Nephron progenitor cell (in vitro differentiated cells): ENCODE measurements at regions not wholly inside any gene's neighbourhood (a gene's known extent, or its start where the extent isn't known, plus 50 kb on each side); places are given as distances from the start of the nearest gene placed in this dataset.
A peak's percentile ranks its signal among the peaks of the same experiment; 100 is the strongest.

Source experiments
- DNase-seq: peaks from one replicate; pipeline ENCODE4 v3.0.0; 2021
- H3K27ac Mint-ChIP-seq: 2 replicates; pipeline ENCODE4 v1.8.0; 2021; ENCODE audit warnings: mild to moderate bottlenecking, moderate library complexity, mixed read lengths
- H3K27me3 Mint-ChIP-seq: 2 replicates; pipeline ENCODE4 v1.8.0; 2021; ENCODE audit warnings: mild to moderate bottlenecking, low read depth, mixed read lengths; ENCODE audit not compliant: poor library complexity
- H3K36me3 Mint-ChIP-seq: 2 replicates; pipeline ENCODE4 v1.8.0; 2021; ENCODE audit warnings: low read depth, mixed read lengths
- H3K4me1 Mint-ChIP-seq: 2 replicates; pipeline ENCODE4 v1.8.0; 2021; ENCODE audit warnings: mixed read lengths
- H3K4me3 Mint-ChIP-seq: 2 replicates; pipeline ENCODE4 v1.8.0; 2021; ENCODE audit warnings: mild to moderate bottlenecking, moderate library complexity, mixed read lengths
- H3K9me3 Mint-ChIP-seq: 2 replicates; pipeline ENCODE4 v1.8.0; 2021; ENCODE audit warnings: mild to moderate bottlenecking, moderate library complexity, mixed read lengths
- TF ChIP-seq, protein P1 (sequence below): fragments of 200-600 bp; sonication (generic); IDR thresholded peaks from 2 replicates; pipeline ENCODE4 v1.5.0; 2021; ENCODE audit warnings: antibody characterized with exemption

DNA sequence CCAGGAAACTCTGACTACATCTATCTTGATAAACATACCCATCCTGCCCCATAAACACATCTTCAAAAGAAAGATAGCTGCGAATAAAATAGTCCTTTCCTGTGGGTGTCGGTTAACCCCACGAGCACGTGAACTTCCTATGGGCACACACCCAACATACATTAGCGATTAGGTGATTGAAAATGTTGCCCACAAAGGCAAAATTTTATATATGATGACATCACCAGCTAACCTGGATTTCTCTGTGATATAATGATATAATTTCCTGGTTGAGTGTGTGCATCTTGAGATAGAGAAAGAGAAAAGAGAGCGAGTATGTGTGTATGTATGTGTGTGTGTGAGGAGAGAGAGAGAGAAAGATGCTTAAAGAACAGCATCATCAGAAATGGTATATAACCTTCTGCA, 296.1 kb downstream of the PTPRC start:
- no peaks in the 10 kb centered on the region for H3K36me3 Mint-ChIP-seq
- H3K4me3 Mint-ChIP-seq, result no peak overlapping the region
- TF ChIP-seq, protein P1, sequence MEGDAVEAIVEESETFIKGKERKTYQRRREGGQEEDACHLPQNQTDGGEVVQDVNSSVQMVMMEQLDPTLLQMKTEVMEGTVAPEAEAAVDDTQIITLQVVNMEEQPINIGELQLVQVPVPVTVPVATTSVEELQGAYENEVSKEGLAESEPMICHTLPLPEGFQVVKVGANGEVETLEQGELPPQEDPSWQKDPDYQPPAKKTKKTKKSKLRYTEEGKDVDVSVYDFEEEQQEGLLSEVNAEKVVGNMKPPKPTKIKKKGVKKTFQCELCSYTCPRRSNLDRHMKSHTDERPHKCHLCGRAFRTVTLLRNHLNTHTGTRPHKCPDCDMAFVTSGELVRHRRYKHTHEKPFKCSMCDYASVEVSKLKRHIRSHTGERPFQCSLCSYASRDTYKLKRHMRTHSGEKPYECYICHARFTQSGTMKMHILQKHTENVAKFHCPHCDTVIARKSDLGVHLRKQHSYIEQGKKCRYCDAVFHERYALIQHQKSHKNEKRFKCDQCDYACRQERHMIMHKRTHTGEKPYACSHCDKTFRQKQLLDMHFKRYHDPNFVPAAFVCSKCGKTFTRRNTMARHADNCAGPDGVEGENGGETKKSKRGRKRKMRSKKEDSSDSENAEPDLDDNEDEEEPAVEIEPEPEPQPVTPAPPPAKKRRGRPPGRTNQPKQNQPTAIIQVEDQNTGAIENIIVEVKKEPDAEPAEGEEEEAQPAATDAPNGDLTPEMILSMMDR, result no peak
- H3K9me3 Mint-ChIP-seq, result no peaks in the 10 kb centered on the region
- no peak overlapping the region for H3K27ac Mint-ChIP-seq
- peaks cover 1% of the 10 kb centered on the region for H3K27me3 Mint-ChIP-seq
- H3K4me1 Mint-ChIP-seq, result peaks cover 30% of the 10 kb centered on the region
- no peak for DNase-seq

DNA sequence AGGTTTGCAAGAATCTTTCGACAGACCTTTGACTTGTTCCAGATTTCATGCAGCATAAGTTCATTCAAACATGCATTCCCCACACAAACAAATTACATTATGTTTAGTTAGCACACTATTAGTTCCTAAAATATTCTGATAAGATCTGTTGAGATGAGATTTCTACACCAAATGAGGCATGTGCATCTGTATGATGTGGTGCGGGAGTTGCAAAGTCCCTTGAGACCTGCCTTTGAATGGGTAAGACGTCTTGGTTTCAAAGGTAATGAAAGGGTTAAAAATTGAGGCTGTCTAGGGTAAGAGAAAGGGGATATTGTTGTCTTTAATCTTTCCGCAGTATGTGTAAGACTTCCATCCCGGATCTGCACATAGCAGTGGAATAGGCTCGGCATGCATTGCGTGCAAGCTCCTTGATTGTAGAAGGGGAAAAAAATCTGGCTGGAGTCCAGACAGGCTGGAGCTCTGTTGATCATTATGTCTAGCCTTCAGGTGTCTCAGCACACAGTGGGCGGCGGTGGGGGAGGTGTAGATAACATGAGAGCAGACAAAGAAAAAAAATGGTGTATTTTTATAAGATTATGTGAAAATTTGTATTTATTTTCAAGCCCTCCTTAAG, 296.6 kb downstream of the PTPRC start:
- peak; percentile 11 for DNase-seq

DNA sequence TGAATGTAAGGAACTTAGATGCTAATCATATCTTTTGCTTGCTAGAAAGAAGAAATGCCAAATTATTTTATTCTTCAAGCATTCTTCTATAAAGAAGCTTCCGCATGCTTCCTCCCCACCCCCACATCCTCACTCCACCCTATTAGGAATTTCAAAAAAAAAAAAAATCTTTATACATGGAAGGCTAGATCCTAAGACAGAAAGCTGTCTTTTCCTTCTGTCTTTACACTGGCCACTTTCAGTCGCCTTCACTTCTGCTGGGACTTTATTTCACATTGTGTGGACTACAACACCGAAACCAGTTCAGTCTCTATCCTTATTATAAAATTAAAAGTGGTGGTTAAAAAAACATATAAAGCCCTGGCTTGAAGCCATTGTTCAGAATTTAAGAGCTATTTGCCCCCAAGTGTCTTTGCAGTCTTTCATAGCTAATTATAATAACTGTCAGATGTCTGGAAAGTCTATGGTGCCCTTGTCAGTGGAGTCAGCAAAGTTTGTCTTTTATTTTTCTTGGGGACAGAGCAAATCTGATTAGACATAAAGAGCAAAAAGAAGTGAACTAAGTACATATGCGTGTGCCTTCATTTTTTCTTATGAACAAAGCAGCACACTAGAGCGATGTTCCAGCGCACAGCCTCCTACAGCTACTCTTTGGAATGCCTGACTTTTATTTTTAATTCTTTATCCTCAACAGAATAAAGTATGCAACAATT, 297.7 kb downstream of the PTPRC start:
- Mint-ChIP-seq H3K4me1 (peaks cover 20% of the 10 kb centered on the region), H3K9me3 (no peaks in the 10 kb centered on the region), H3K4me3 (peak overlapping the region; percentile 83), H3K27ac (peak overlapping the region; percentile 12), H3K27me3 (peaks cover 3% of the 10 kb centered on the region), H3K36me3 (no peaks in the 10 kb centered on the region)
- no peak for DNase-seq
- TF ChIP-seq, protein P1, result no peak

More for the DNA sequence above, 296.6 kb downstream of the PTPRC start:
- Mint-ChIP-seq H3K4me3 (no peak overlapping the region), H3K4me1 (peaks cover 25% of the 10 kb centered on the region), H3K9me3 (no peaks in the 10 kb centered on the region), H3K27ac (no peak overlapping the region), H3K36me3 (no peaks in the 10 kb centered on the region), H3K27me3 (peaks cover 3% of the 10 kb centered on the region)
- TF ChIP-seq, protein P1, result no peak

DNA sequence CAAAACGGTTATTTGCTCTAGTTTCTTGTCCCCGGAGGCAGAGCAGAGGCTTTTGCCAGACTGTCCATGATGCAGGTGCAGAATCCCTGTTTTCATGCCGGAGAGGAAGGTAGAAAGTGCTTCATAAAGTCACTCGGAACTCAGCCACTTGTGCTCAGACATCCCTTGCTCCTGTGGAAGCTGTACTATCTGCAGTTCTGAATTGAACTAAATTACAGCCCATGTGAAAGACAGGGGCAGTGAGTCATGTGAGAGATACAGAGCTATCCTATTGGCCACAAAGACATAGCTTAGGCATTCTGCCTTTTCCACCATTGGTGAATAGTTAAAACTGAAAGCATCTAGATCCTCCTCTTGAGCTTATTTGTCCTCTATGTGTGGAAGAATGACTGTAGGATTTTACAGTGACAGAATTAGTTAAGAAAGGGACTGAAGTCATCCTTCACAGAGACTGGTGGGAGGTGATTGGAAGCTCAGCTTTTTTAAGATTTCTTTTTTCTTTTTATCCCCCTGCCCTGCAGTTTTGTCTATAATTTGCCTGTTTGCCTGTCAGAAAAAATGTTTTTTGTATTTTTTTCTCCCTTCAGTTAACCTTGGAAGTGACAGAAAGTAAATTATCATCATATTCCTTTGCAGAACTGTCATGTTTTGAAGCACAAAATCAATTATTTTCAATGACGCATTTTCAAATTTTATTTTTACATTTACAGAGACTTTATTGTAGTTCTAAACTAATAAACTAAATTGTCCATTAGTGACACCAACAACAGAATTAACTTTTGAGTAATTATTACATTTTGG, 298.6 kb downstream of the PTPRC start:
- Mint-ChIP-seq H3K27ac (peak overlapping the region; percentile 12), H3K4me1 (peaks cover 17% of the 10 kb centered on the region), H3K4me3 (peak overlapping the region; percentile 83), H3K9me3 (no peaks in the 10 kb centered on the region), H3K27me3 (peaks cover 3% of the 10 kb centered on the region), H3K36me3 (no peaks in the 10 kb centered on the region)
- TF ChIP-seq, protein P1, result no peak
- no peak for DNase-seq

DNA sequence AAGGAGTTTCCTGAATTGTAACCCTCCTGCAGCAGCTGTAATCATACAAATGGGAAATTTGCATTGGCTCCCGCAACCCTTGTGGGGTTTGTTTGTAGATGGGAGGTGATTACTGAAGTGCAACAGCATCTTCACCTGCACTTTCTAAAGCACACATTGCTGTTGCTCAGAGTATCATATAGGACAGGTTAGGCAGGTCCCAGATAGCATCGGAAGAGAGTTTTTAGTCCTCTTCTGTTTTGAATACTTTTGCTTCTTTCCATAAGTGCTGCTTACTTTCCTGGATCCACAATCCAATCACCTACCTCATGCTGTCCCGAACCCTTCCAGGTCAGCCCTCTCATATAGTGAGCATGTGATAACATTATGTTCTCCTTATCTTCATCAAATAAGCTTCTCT, 300.4 kb downstream of the PTPRC start:
- no peaks in the 10 kb centered on the region for H3K9me3 Mint-ChIP-seq
- H3K36me3 Mint-ChIP-seq, result no peaks in the 10 kb centered on the region
- H3K4me3 Mint-ChIP-seq, result no peak overlapping the region
- peaks cover 3% of the 10 kb centered on the region for H3K27me3 Mint-ChIP-seq
- peaks cover 12% of the 10 kb centered on the region for H3K4me1 Mint-ChIP-seq
- no peak overlapping the region for H3K27ac Mint-ChIP-seq
- TF ChIP-seq, protein P1, result no peak
- DNase-seq, result no peak
